ENCODE measurements at regions not wholly inside any gene's neighbourhood (a gene's known extent, or its start where the extent isn't known, plus 50 kb on each side); places are given as distances from the start of the nearest gene placed in this dataset.

DNA sequence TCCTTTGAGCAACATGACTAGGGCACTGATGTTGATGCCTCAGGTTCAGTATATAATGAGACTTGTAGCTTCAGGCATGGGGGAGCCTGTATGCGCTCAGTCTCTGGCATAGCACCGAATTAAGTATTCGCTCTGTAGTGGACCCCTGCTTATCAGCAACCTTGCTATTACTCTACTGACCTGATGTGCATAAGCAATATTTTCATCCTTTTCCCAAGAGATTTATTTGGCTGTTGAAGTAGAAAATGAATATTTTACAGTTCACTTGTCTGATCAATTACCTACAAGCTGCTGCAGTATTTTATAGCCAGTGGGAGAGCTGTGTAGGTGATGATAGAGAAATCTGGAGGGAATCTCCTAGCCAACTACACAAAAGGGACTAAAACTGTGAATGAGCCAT lies 781.6 kb upstream of the PHF14 start:
- Histone ChIP-seq H3K9ac (ENCODE audit: low read length) (no peak overlapping the region), H2AFZ (ENCODE audit: low read depth, low read length) (no peak overlapping the region), H3K9me3 (ENCODE audit: low read length) (no peaks in the 10 kb centered on the region), H3K27ac (ENCODE audit: low read length) (no peak overlapping the region), H3K9me2 (ENCODE audit: insufficient read depth, low read length) (no peaks in the 10 kb centered on the region), H3K4me3 (ENCODE audit: low read length) (no peak overlapping the region), H3K79me2 (replicated peaks; ENCODE audit: insufficient read depth, low read length) (no peaks in the 10 kb centered on the region), H3F3A (ENCODE audit: insufficient read depth, low read length, poor library complexity, severe bottlenecking) (peaks cover 2% of the 10 kb centered on the region), H3K36me3 (ENCODE audit: insufficient read depth, low read length) (no peaks in the 10 kb centered on the region), H3K27me3 (ENCODE audit: insufficient read depth, low read depth, low read length) (no peaks in the 10 kb centered on the region), H3K4me2 (ENCODE audit: low read length) (no peak overlapping the region), H4K20me1 (ENCODE audit: insufficient read depth) (no peaks in the 10 kb centered on the region)
- TF ChIP-seq, protein P1, sequence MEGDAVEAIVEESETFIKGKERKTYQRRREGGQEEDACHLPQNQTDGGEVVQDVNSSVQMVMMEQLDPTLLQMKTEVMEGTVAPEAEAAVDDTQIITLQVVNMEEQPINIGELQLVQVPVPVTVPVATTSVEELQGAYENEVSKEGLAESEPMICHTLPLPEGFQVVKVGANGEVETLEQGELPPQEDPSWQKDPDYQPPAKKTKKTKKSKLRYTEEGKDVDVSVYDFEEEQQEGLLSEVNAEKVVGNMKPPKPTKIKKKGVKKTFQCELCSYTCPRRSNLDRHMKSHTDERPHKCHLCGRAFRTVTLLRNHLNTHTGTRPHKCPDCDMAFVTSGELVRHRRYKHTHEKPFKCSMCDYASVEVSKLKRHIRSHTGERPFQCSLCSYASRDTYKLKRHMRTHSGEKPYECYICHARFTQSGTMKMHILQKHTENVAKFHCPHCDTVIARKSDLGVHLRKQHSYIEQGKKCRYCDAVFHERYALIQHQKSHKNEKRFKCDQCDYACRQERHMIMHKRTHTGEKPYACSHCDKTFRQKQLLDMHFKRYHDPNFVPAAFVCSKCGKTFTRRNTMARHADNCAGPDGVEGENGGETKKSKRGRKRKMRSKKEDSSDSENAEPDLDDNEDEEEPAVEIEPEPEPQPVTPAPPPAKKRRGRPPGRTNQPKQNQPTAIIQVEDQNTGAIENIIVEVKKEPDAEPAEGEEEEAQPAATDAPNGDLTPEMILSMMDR (IDR thresholded peaks at IDR 0.05; ENCODE audit: poor library complexity, severe bottlenecking) = no peak
- TF ChIP-seq EP300 (conservative IDR thresholded peaks at IDR 0.05; ENCODE audit: poor library complexity, severe bottlenecking) (no peak), POLR2AphosphoS5 (IDR thresholded peaks at IDR 0.05) (no peak), EZH2 (IDR thresholded peaks at IDR 0.05; ENCODE audit: borderline replicate concordance, insufficient read depth, low read length, poor library complexity, severe bottlenecking) (no peak), MXI1 (conservative IDR thresholded peaks at IDR 0.05; ENCODE audit: poor library complexity, severe bottlenecking) (no peak), TAF1 (IDR thresholded peaks at IDR 0.05; ENCODE audit: low read depth) (no peak), SMC3 (conservative IDR thresholded peaks at IDR 0.05; ENCODE audit: poor library complexity) (no peak), RAD21 (conservative IDR thresholded peaks at IDR 0.05) (no peak)
- TF ChIP-seq, protein P2, sequence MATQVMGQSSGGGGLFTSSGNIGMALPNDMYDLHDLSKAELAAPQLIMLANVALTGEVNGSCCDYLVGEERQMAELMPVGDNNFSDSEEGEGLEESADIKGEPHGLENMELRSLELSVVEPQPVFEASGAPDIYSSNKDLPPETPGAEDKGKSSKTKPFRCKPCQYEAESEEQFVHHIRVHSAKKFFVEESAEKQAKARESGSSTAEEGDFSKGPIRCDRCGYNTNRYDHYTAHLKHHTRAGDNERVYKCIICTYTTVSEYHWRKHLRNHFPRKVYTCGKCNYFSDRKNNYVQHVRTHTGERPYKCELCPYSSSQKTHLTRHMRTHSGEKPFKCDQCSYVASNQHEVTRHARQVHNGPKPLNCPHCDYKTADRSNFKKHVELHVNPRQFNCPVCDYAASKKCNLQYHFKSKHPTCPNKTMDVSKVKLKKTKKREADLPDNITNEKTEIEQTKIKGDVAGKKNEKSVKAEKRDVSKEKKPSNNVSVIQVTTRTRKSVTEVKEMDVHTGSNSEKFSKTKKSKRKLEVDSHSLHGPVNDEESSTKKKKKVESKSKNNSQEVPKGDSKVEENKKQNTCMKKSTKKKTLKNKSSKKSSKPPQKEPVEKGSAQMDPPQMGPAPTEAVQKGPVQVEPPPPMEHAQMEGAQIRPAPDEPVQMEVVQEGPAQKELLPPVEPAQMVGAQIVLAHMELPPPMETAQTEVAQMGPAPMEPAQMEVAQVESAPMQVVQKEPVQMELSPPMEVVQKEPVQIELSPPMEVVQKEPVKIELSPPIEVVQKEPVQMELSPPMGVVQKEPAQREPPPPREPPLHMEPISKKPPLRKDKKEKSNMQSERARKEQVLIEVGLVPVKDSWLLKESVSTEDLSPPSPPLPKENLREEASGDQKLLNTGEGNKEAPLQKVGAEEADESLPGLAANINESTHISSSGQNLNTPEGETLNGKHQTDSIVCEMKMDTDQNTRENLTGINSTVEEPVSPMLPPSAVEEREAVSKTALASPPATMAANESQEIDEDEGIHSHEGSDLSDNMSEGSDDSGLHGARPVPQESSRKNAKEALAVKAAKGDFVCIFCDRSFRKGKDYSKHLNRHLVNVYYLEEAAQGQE (IDR thresholded peaks at IDR 0.05; ENCODE audit: borderline replicate concordance) = no peak

DNA sequence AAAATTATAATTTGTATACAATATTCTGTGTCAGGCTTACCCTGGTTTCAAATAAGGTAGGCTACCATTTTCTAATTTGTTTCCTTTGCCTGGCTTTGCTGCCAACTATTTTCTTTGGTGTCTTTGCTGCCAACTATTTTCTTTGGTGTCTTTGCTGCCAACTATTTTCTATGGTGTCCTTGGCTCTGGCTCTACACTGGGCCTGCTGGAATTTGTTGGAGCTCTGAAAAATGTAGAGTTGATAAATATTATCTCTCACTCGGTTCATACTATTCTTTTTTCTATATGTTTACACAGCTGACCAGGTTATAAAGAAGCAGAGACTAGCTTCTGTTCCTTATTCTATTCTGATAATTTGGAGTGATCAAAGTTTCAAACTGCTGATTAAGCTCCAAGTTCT lies 768.0 kb upstream of the PHF14 start:
- H3K9ac ChIP-seq (ENCODE audit: low read length) = no peak overlapping the region
- H3K36me3 ChIP-seq (ENCODE audit: insufficient read depth, low read length) = no peaks in the 10 kb centered on the region
- no peak overlapping the region for H3K4me3 ChIP-seq (ENCODE audit: low read length)
- no peaks in the 10 kb centered on the region for H3F3A ChIP-seq (ENCODE audit: insufficient read depth, low read length, poor library complexity, severe bottlenecking)
- TF ChIP-seq, protein P1 (IDR thresholded peaks at IDR 0.05; ENCODE audit: poor library complexity, severe bottlenecking) = no peak
- TF ChIP-seq TAF1 (IDR thresholded peaks at IDR 0.05; ENCODE audit: low read depth) = no peak
- TF ChIP-seq EP300 (conservative IDR thresholded peaks at IDR 0.05; ENCODE audit: poor library complexity, severe bottlenecking) = no peak
- TF ChIP-seq, protein P2 (IDR thresholded peaks at IDR 0.05; ENCODE audit: borderline replicate concordance) = no peak
- TF ChIP-seq EZH2 (IDR thresholded peaks at IDR 0.05; ENCODE audit: borderline replicate concordance, insufficient read depth, low read length, poor library complexity, severe bottlenecking) = no peak
- TF ChIP-seq RAD21 (conservative IDR thresholded peaks at IDR 0.05) = no peak
- no peak for TF ChIP-seq SMC3 (conservative IDR thresholded peaks at IDR 0.05; ENCODE audit: poor library complexity)
- H3K4me2 ChIP-seq (ENCODE audit: low read length) = no peak overlapping the region
- H3K79me2 ChIP-seq (replicated peaks; ENCODE audit: insufficient read depth, low read length) = no peaks in the 10 kb centered on the region
- no peak overlapping the region for H3K27ac ChIP-seq (ENCODE audit: low read length)
- no peaks in the 10 kb centered on the region for H3K9me3 ChIP-seq (ENCODE audit: low read length)
- H3K27me3 ChIP-seq (ENCODE audit: insufficient read depth, low read depth, low read length) = no peaks in the 10 kb centered on the region
- no peaks in the 10 kb centered on the region for H3K9me2 ChIP-seq (ENCODE audit: insufficient read depth, low read length)
- no peak overlapping the region for H2AFZ ChIP-seq (ENCODE audit: low read depth, low read length)
- no peaks in the 10 kb centered on the region for H4K20me1 ChIP-seq (ENCODE audit: insufficient read depth)

Measured in neural cell (in vitro differentiated cells).